Heart left ventricle (tissue), 16 donors: ENCODE measurements at regions not wholly inside any gene's neighbourhood (a gene's known extent, or its start where the extent isn't known, plus 50 kb on each side); places are given as distances from the start of the nearest gene placed in this dataset.

Source experiments
- ATAC-seq, 4 donors: fragments of 200-7000 bp; cut with Tn5 transposase; one replicate each; pipeline ENCODE4 v1.9.1; 2020 to 2022; ENCODE audit warnings: moderate library complexity in 4 of 4, mild to moderate bottlenecking in 3 of 4, moderate number of reproducible peaks in 1 of 4
- DNase-seq, 5 donors: peaks; one replicate each; pipeline ENCODE4 v3.0.0-alpha.2; 2020
- H3K27ac ChIP-seq, 12 donors: fragments of 200-600 bp; sonication (generic) in 4 of 12; one replicate each; pipeline versions ENCODE4 v1.5.0 to v1.8.0; 2016 to 2022; ENCODE audit warnings: mild to moderate bottlenecking in 2 of 12
- H3K27me3 ChIP-seq, 9 donors: fragments of 200-600 bp; sonication (generic) in 2 of 9; one replicate each; pipeline versions ENCODE4 v1.5.1 to v1.8.0; 2016 to 2022; ENCODE audit warnings: mild to moderate bottlenecking in 3 of 9
- H3K36me3 ChIP-seq, 9 donors: fragments of 200-600 bp; sonication (generic) in 2 of 9; one replicate each; pipeline versions ENCODE4 v1.5.0 to v1.8.0; 2018 to 2022; ENCODE audit warnings: mild to moderate bottlenecking in 2 of 9
- H3K4me1 ChIP-seq, 12 donors: fragments of 200-600 bp; sonication (generic) in 4 of 12; one replicate each; pipeline versions ENCODE4 v1.5.0 to v1.8.0; 2016 to 2022; ENCODE audit warnings: mild to moderate bottlenecking in 3 of 12
- H3K4me3 ChIP-seq, 12 donors: fragments of 200-600 bp; sonication (generic) in 4 of 12; one replicate each; pipeline versions ENCODE4 v1.5.0 to v1.8.0; 2017 to 2022; ENCODE audit warnings: mild to moderate bottlenecking in 9 of 12, moderate library complexity in 4 of 12
- H3K9me3 ChIP-seq, 12 donors: fragments of 200-600 bp; sonication (generic) in 4 of 12; one replicate each; pipeline versions ENCODE4 v1.5.0 to v1.8.0; 2016 to 2022; ENCODE audit warnings: mild to moderate bottlenecking in 1 of 12
- CTCF ChIP-seq, 12 donors: fragments of 200-600 bp; sonication (generic) in 4 of 12; IDR thresholded peaks; one replicate each; pipeline versions ENCODE4 v1.5.0 to v1.8.0; 2018 to 2022; ENCODE audit warnings: antibody characterized with exemption in 12 of 12, mild to moderate bottlenecking in 5 of 12
- POLR2A ChIP-seq, 2 donors: fragments of 450-650 bp; IDR thresholded peaks; one replicate each; pipeline ENCODE4 v1.6.1; 2017; ENCODE audit warnings: antibody characterized with exemption in 2 of 2, mild to moderate bottlenecking in 2 of 2, moderate library complexity in 2 of 2
- WGBS, 4 donors: extraction: QIAGEN DNeasy Blood & Tissue Kit in 2 of 4; methylation state at CpG; one replicate each; pipeline versions ENCODE4 v1.1.5 to v1.1.7; 2013 to 2018; 5-methylcytosine and 5-hydroxymethylcytosine counted together
- intact Hi-C, 10 donors: fragments of 100-400 bp; cut with DNase I; formaldehyde crosslinking; loops; one replicate each; pipeline versions ENCODE4 v1.11.1 to v1.14.2; 2022
- donor health status: ischemic (EF 13 %, LVEDD 7.1; RV severe dilation, severe dysfunction).
- donor health status: healthy with polysubstance abuse.
- donor health status: DM: no; HTN: yes; CAD: no.
- donor health status: DM: no; HTN: no; CAD: no.
- donor health status: ischemic (EF 25% LVEDD 6.9; RV normal size, moderate dysfunction).
- donor health status: ischemic (EF 25% LVEDD 5.7; RV mildly dilated, moderate dysfunction).
- donor health status: healthy.
- donor health status: DM: yes; HTN: yes; CAD: no.
- donor health status: ischemic (EF 35%, LVEDD 5.7; RV mildly dilated, moderate dysfunction).
- donor health status: nonischemic (EF 11% LVEDD 7.7; RV severe dilation, severe dysfunction).
- donor health status: DM: yes; HTN: yes; CAD: no.
- donor health status: PGD.
- donor health status: ischemic (EF 29% LVEDD 5.4; RV normal size, mild dysfunction).
- donor health status: nonischemic (EF 23%, LVEDD 6.1; RV moderate dilation, normal function).

DNA sequence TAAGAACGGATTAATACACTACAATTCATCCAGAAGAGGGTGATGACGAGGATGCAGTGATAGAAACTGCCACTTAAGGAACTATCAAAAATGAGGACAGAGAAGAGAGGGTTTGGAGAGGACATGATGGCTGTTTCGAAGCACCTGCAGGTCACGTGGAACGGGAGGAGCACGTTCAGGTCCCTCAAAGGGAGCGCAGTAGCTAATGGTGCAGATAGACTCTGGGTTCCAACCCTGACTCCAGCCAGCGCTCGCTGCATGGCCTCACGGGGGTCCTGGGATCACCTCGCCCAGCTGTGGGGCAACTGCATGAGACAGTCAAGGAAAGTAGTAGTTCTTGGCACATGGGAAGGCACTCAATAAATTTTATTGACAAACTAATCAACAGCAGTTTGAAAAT lies 208.6 kb upstream of the RNF32 start:
- Histone ChIP-seq H3K4me3 (no peak overlapping the region), H3K9me3 (no peaks in the 10 kb centered on the region), H3K27me3 (peaks cover 0 to 8% (median 0%) of the 10 kb centered on the region in 9 donors), H3K4me1 (no peaks in the 10 kb centered on the region), H3K36me3 (no peaks in the 10 kb centered on the region), H3K27ac (no peak overlapping the region)
- DNase-seq (no peak), ATAC-seq (no peak)
- no peak for TF ChIP-seq POLR2A (IDR thresholded peaks at IDR 0.05)
- TF ChIP-seq CTCF (IDR thresholded peaks at IDR 0.05), result no peak
- intact Hi-C loops, result no loop called here
- WGBS, 4 donors, result 80 to 85% (median 80%) methylated on average over 11 of the region's 11 CpGs

- Histone ChIP-seq H3K4me1 (no peaks in the 10 kb centered on the region), H3K9me3 (no peaks in the 10 kb centered on the region), H3K27me3 (peaks cover 0 to 8% (median 0%) of the 10 kb centered on the region in 9 donors), H3K27ac (no peak overlapping the region), H3K4me3 (no peak overlapping the region), H3K36me3 (no peaks in the 10 kb centered on the region)
- ATAC-seq, result no peak
- intact Hi-C loops, result no loop called here
- no peak for DNase-seq
- WGBS, 4 donors, result 70 to 86% (median 81%) methylated on average over 7 of the region's 7 CpGs
- TF ChIP-seq POLR2A (IDR thresholded peaks at IDR 0.05) (no peak), CTCF (IDR thresholded peaks at IDR 0.05) (no peak)
Measured at GRCh38 chr7:156430109-156430508, 210.5 kb upstream of the RNF32 start.

- Histone ChIP-seq H3K27me3 (peaks cover 0 to 8% (median 0%) of the 10 kb centered on the region in 9 donors), H3K4me1 (no peaks in the 10 kb centered on the region), H3K9me3 (no peaks in the 10 kb centered on the region), H3K4me3 (no peak overlapping the region), H3K27ac (no peak overlapping the region), H3K36me3 (no peaks in the 10 kb centered on the region)
- ATAC-seq (no peak), DNase-seq (no peak)
- intact Hi-C loops, result no loop called here
- TF ChIP-seq CTCF (IDR thresholded peaks at IDR 0.05) (no peak), POLR2A (IDR thresholded peaks at IDR 0.05) (no peak)
- WGBS, 4 donors, result 78 to 91% (median 87%) methylated on average over 5 of the region's 5 CpGs
Measured at GRCh38 chr7:156429514-156429913, 211.1 kb upstream of the RNF32 start.

- ATAC-seq (no peak), DNase-seq (no peak)
- Histone ChIP-seq H3K4me1 (no peaks in the 10 kb centered on the region), H3K4me3 (no peak overlapping the region), H3K27me3 (peaks cover 0 to 7% (median 0%) of the 10 kb centered on the region in 9 donors), H3K36me3 (no peaks in the 10 kb centered on the region), H3K27ac (no peak overlapping the region), H3K9me3 (peaks cover 0 to 7% (median 0%) of the 10 kb centered on the region in 12 donors)
- TF ChIP-seq CTCF (IDR thresholded peaks at IDR 0.05), result no peak
- TF ChIP-seq POLR2A (IDR thresholded peaks at IDR 0.05), result no peak
- intact Hi-C loops, result no loop called here
Measured at GRCh38 chr7:156423876-156424275, 216.7 kb upstream of the RNF32 start.
